Psoas muscle (tissue), 7 donors: ENCODE measurements at regions not wholly inside any gene's neighbourhood (a gene's known extent, or its start where the extent isn't known, plus 50 kb on each side); places are given as distances from the start of the nearest gene placed in this dataset.

Source experiments
- ATAC-seq, 4 donors: fragments of 200-7000 bp; cut with Tn5 transposase; one replicate each; pipeline ENCODE4 v1.9.1; 2020; ENCODE audit warnings: moderate library complexity in 3 of 4, mild to moderate bottlenecking in 2 of 4
- DNase-seq, 2 donors: peaks; one replicate each; pipeline ENCODE4 v3.0.0-alpha.2; 2020
- H3K27ac ChIP-seq: fragments of 200-600 bp; one replicate; pipeline ENCODE4 v1.8.0; 2022
- H3K27me3 ChIP-seq, 3 donors: fragments of 200-600 bp in 1 of 3; one replicate each; pipeline versions ENCODE4 v1.6.1 to v1.8.0; 2013 to 2022; ENCODE audit warnings: low read length in 2 of 3, mild to moderate bottlenecking in 2 of 3, moderate library complexity in 1 of 3; ENCODE audit not compliant: insufficient read depth in 3 of 3
- H3K36me3 ChIP-seq, 2 donors: fragments of 200-600 bp in 1 of 2; one replicate each; pipeline versions ENCODE4 v1.6.1 to v1.8.0; 2013 to 2022; ENCODE audit warnings: low read depth in 1 of 2, mild to moderate bottlenecking in 1 of 2, moderate library complexity in 1 of 2; ENCODE audit not compliant: insufficient read depth in 1 of 2
- H3K4me1 ChIP-seq: fragments of 200-600 bp; one replicate; pipeline ENCODE4 v1.8.0; 2022
- H3K4me3 ChIP-seq: fragments of 200-600 bp; one replicate; pipeline ENCODE4 v1.8.0; 2022; ENCODE audit warnings: mild to moderate bottlenecking
- H3K9me3 ChIP-seq: fragments of 200-600 bp; one replicate; pipeline ENCODE4 v1.8.0; 2022
- WGBS, 3 donors: extraction: QIAGEN DNeasy Blood & Tissue Kit; methylation state at CpG; one replicate each; pipeline versions ENCODE4 v1.1.6 to v1.1.7; 2013; 5-methylcytosine and 5-hydroxymethylcytosine counted together
- intact Hi-C, 2 donors: fragments of 100-400 bp; cut with DNase I; formaldehyde crosslinking; loops; one replicate each; pipeline versions ENCODE4 v1.11.0 to v1.14.2; 2022
- TF ChIP-seq, protein P1 (sequence below): fragments of 200-600 bp; IDR thresholded peaks from one replicate; pipeline ENCODE4 v1.8.0; 2022; ENCODE audit warnings: antibody characterized with exemption
- donor health status: healthy with polysubstance abuse.
- donor health status: DM: no; HTN: no; CAD: no; lungs with moderate emphysema.
- donor health status: Bipolar disorder and iron deficiency.
- donor health status: healthy.
- donor health status: DM: yes; HTN: yes; CAD: no.
- donor health status: DM: no; HTN: no; CAD: no.
- donor health status: DM: yes; HTN: yes; CAD: no.

DNA sequence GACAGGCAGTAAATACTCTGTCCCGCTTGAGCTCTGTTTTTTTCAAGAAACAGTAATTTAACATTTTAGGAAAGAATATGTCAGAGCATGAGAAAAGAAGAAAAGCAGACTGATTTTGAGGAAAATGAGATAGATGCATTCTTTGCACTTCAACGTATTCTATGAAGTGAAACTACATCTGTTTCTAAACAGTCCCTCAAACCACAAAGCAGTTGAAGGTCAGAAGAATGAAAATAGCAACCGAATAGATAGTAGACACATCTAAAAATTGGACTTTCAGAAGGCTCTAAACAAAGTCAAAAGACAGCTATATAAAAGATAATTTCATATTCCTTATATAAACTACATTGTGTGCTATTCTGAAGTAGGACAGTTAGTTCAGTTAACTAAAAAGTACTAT, 172.6 kb upstream of the LRRC3B start:
- TF ChIP-seq, protein P1, sequence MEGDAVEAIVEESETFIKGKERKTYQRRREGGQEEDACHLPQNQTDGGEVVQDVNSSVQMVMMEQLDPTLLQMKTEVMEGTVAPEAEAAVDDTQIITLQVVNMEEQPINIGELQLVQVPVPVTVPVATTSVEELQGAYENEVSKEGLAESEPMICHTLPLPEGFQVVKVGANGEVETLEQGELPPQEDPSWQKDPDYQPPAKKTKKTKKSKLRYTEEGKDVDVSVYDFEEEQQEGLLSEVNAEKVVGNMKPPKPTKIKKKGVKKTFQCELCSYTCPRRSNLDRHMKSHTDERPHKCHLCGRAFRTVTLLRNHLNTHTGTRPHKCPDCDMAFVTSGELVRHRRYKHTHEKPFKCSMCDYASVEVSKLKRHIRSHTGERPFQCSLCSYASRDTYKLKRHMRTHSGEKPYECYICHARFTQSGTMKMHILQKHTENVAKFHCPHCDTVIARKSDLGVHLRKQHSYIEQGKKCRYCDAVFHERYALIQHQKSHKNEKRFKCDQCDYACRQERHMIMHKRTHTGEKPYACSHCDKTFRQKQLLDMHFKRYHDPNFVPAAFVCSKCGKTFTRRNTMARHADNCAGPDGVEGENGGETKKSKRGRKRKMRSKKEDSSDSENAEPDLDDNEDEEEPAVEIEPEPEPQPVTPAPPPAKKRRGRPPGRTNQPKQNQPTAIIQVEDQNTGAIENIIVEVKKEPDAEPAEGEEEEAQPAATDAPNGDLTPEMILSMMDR: no peak
- Histone ChIP-seq H3K36me3 (no peaks in the 10 kb centered on the region), H3K9me3 (no peaks in the 10 kb centered on the region), H3K4me3 (no peak overlapping the region), H3K27ac (no peak overlapping the region), H3K4me1 (no peaks in the 10 kb centered on the region), H3K27me3 (no peaks in the 10 kb centered on the region)
- DNase-seq (no peak), ATAC-seq (no peak)
- 38 to 62% (median 40%) methylated on average over 3 of the region's 3 CpGs for WGBS, 3 donors
- intact Hi-C loops: no loop called here

DNA sequence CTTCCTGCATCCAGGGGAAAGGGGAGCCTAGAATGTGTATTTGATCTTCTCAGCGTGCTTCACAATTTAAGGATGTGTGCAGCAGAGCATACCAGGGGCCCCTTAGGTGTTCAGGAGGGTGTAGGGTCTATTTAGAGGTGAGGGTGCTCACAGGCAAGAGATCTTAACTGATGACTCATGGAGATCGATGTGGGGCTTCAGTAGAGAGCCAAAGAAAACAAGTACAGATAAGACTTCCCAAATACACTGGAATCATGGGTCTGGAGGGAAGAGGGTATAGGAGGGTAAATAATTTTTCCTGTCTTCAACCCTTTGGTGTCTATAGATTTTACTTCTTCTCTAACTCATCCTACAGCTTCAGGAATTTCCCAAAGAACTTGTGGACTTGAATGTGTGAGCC, 170.2 kb upstream of the LRRC3B start:
- ATAC-seq (no peak), DNase-seq (no peak)
- H3K4me1 ChIP-seq: no peaks in the 10 kb centered on the region
- H3K27ac ChIP-seq: no peak overlapping the region
- H3K36me3 ChIP-seq: no peaks in the 10 kb centered on the region
- no peak overlapping the region for H3K4me3 ChIP-seq
- TF ChIP-seq, protein P1: no peak
- no peaks in the 10 kb centered on the region for H3K27me3 ChIP-seq
- no peaks in the 10 kb centered on the region for H3K9me3 ChIP-seq
- intact Hi-C loops: no loop called here
- WGBS, 3 donors: 72 to 78% (median 73%) methylated on average over 2 of the region's 2 CpGs

DNA sequence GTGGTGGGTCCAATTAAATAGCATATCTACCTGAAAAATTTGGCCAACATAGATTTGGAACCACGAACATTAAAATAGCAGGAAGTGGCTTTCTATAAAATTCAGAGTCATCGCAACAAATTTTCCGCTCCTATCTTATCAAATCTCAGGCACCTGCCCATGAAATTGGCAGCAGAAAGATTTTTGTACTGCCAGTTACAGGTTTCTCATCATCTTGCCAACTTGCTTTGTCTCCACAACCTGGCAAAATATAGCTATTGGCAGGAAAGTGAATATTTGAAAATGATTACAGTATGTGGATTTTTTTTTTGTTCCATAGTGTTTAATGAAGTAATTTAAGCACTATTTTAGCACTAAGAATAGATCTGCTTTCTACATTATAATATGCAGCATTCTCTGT, 161.6 kb upstream of the LRRC3B start:
- 37 to 45% (median 43%) methylated on average over 3 of the region's 3 CpGs for WGBS, 3 donors
- TF ChIP-seq, protein P1: no peak
- Histone ChIP-seq H3K36me3 (no peaks in the 10 kb centered on the region), H3K4me1 (no peaks in the 10 kb centered on the region), H3K4me3 (no peak overlapping the region), H3K27ac (no peak overlapping the region), H3K27me3 (no peaks in the 10 kb centered on the region), H3K9me3 (no peaks in the 10 kb centered on the region)
- DNase-seq: no peak
- intact Hi-C loops: no loop called here
- ATAC-seq: no peak

DNA sequence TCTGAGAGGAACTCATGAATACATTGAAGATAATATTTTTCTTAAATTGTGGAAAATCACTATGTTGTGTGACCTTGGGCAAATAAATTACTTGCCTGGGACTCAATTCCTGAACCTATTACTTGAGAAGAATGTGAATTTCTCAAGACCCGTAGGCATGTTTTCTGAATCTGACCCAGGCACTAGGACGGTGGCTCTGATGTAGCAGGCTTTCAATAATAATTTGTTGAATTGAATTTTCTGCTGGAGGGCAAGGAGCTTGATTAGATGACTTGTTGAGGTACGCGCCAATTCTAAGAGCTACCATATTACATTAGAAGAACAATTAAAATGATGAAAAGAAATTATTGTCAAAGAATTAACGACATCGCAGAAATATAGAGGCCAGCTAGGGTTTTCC, 150.2 kb upstream of the LRRC3B start:
- H3K9me3 ChIP-seq: no peaks in the 10 kb centered on the region
- DNase-seq (no peak), ATAC-seq (no peak)
- intact Hi-C loops: no loop called here
- H3K27me3 ChIP-seq: no peaks in the 10 kb centered on the region
- H3K27ac ChIP-seq: no peak overlapping the region
- no peaks in the 10 kb centered on the region for H3K36me3 ChIP-seq
- H3K4me1 ChIP-seq: no peaks in the 10 kb centered on the region
- 88 to 90% (median 88%) methylated on average over 6 of the region's 6 CpGs for WGBS, 3 donors
- TF ChIP-seq, protein P1: no peak
- no peak overlapping the region for H3K4me3 ChIP-seq

DNA sequence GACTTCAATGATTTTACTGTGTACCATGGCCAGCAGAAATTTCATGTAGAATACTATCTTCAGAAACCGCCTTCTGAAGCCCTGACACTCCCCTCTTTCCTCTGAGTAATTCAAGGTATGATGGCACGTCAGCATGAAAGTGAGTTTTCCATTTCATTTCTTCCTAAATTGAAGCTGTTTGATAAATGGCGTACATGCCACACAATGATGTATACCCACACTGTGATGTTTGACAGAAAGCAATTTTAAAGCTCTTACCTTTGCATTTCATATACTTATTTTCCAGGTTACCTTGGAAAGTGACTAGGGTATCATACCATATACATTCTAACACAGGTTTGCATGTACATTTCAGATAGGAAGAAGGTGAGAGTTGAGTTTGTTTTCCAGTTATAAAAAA, 147.9 kb upstream of the LRRC3B start:
- no peak for ATAC-seq
- no peak overlapping the region for H3K27ac ChIP-seq
- TF ChIP-seq, protein P1: no peak
- no peaks in the 10 kb centered on the region for H3K4me1 ChIP-seq
- intact Hi-C loops: no loop called here
- H3K4me3 ChIP-seq: no peak overlapping the region
- DNase-seq: no peak
- H3K27me3 ChIP-seq: no peaks in the 10 kb centered on the region
- H3K9me3 ChIP-seq: no peaks in the 10 kb centered on the region
- no peaks in the 10 kb centered on the region for H3K36me3 ChIP-seq
- WGBS, 3 donors: 88 to 96% (median 95%) methylated on average over 3 of the region's 3 CpGs
